Keratinocyte (primary cell): ENCODE measurements at regions not wholly inside any gene's neighbourhood (a gene's known extent, or its start where the extent isn't known, plus 50 kb on each side); places are given as distances from the start of the nearest gene placed in this dataset.

Source experiments
- DNase-seq: peaks from one replicate; pipeline ENCODE4 v3.0.0-alpha.2; 2011; ENCODE audit warnings: low read depth, missing footprints, low spot score
- FAIRE-seq: peaks from 2 replicates; lab custom pipeline; 2011; peaks lifted over from hg19 to GRCh38; lab: Jason Lieb, UNC
- H2AFZ ChIP-seq: 2 replicates; pipeline ENCODE4 v1.6.0; 2012; ENCODE audit warnings: low read length, control low read depth, inconsistent platforms; ENCODE audit not compliant: control insufficient read depth
- H3K27ac ChIP-seq: 2 replicates; pipeline ENCODE4 v1.5.1; 2011; ENCODE audit warnings: low read length; ENCODE audit not compliant: control insufficient read depth, insufficient read depth
- H3K27me3 ChIP-seq: 3 replicates; pipeline ENCODE4 v1.6.0; 2011; ENCODE audit warnings: low read length; ENCODE audit not compliant: control insufficient read depth, insufficient read depth; ENCODE audit errors: extremely low read depth
- H3K36me3 ChIP-seq, 2 experiments: 2 replicates in 1 of 2; 3 replicates in 1 of 2; pipeline ENCODE4 v1.5.1; 2011; ENCODE audit warnings: low read length in 2 of 2, mild to moderate bottlenecking in 1 of 2; ENCODE audit not compliant: control insufficient read depth in 2 of 2, insufficient read depth in 2 of 2; ENCODE audit errors: extremely low read depth in 1 of 2
- H3K4me1 ChIP-seq: 3 replicates; pipeline ENCODE4 v1.5.1; 2011; ENCODE audit warnings: low read length; ENCODE audit not compliant: control insufficient read depth, insufficient read depth; ENCODE audit errors: extremely low read depth
- H3K4me2 ChIP-seq: 3 replicates; pipeline ENCODE4 v1.6.0; 2011; ENCODE audit warnings: low read depth, low read length; ENCODE audit not compliant: control insufficient read depth, insufficient read depth; ENCODE audit errors: extremely low read depth
- H3K4me3 ChIP-seq, 3 experiments: fragments of 200-600 bp in 1 of 3; sonication (generic) in 1 of 3; 2 replicates in 2 of 3; 3 replicates in 1 of 3; pipeline ENCODE4 v1.5.1; 2011 to 2016; ENCODE audit warnings: low read length in 3 of 3, mild to moderate bottlenecking in 3 of 3, control low read depth in 2 of 3, inconsistent platforms in 1 of 3, low read depth in 1 of 3, mixed read lengths in 1 of 3, mixed run types in 1 of 3, moderate library complexity in 1 of 3; ENCODE audit not compliant: control insufficient read depth in 2 of 3, insufficient read depth in 2 of 3; ENCODE audit errors: extremely low read depth in 1 of 3
- H3K79me2 ChIP-seq: 2 replicates; pipeline ENCODE4 v1.6.0; 2012; ENCODE audit warnings: low read length; ENCODE audit not compliant: control insufficient read depth, insufficient read depth
- H3K9ac ChIP-seq: 3 replicates; pipeline ENCODE4 v1.6.0; 2011; ENCODE audit warnings: low read length; ENCODE audit not compliant: control insufficient read depth, insufficient read depth; ENCODE audit errors: extremely low read depth
- H3K9me1 ChIP-seq: 3 replicates; pipeline ENCODE4 v1.6.0; 2011; ENCODE audit warnings: low read length; ENCODE audit not compliant: control insufficient read depth, insufficient read depth; ENCODE audit errors: extremely low read depth
- H3K9me3 ChIP-seq: 2 replicates; pipeline ENCODE4 v1.5.1; 2012; ENCODE audit warnings: low read depth, low read length; ENCODE audit not compliant: control insufficient read depth
- H4K20me1 ChIP-seq: 3 replicates; pipeline ENCODE4 v1.6.0; 2011; ENCODE audit warnings: low read length; ENCODE audit not compliant: control insufficient read depth, insufficient read depth; ENCODE audit errors: extremely low read depth
- CTCF ChIP-seq, 3 experiments: IDR thresholded peaks in 1 of 3; conservative IDR thresholded peaks in 1 of 3; optimal IDR thresholded peaks in 1 of 3; 2 replicates in 2 of 3; 3 replicates in 1 of 3; pipeline versions ENCODE3 to v1.5.1; 2011; ENCODE audit warnings: low read length in 3 of 3, mild to moderate bottlenecking in 3 of 3, moderate library complexity in 2 of 3, control low read depth in 1 of 3, inconsistent platforms in 1 of 3; ENCODE audit not compliant: insufficient read depth in 2 of 3; ENCODE audit errors: extremely low read depth in 1 of 3
- EZH2 ChIP-seq: IDR thresholded peaks from one replicate; pipeline ENCODE4 v1.6.1; 2012; ENCODE audit warnings: inconsistent platforms, mild to moderate bottlenecking, low read length, moderate library complexity
- dilution Hi-C: fragments of 300-500 bp; cut with MboI; formaldehyde crosslinking; loops from one replicate; pipeline ENCODE4 v1.7.0; 2020; ENCODE audit warnings: low sequenced_read_pairs; ENCODE audit not compliant: extremely low pct_ligation_motif_present

GRCh38 chr2:191574232-191574631 lies 103.7 kb upstream of the NABP1 start:
- Histone ChIP-seq H2AFZ (peak overlapping the region; percentile 63), H3K9me1 (no peaks in the 10 kb centered on the region), H3K79me2 (no peaks in the 10 kb centered on the region), H3K4me3 (no peak overlapping the region), H3K9ac (no peak overlapping the region), H3K4me1 (peaks cover 14% of the 10 kb centered on the region), H3K36me3 (no peaks in the 10 kb centered on the region), H3K27ac (no peak overlapping the region), H3K27me3 (no peaks in the 10 kb centered on the region), H3K9me3 (no peaks in the 10 kb centered on the region), H4K20me1 (no peaks in the 10 kb centered on the region), H3K4me2 (peak overlapping the region; percentile 0)
- peak; percentile 71 for FAIRE-seq
- DNase-seq: no peak
- dilution Hi-C loops: loop anchor here (25.0 kb wide), 1 partner anchor 238 kb away; no protein-coding TSS in a partner anchor
- TF ChIP-seq CTCF (optimal IDR thresholded peaks at IDR 0.05 in 1 of 3, IDR thresholded peaks at IDR 0.05 in 1 of 3, conservative IDR thresholded peaks at IDR 0.05 in 1 of 3; ENCODE audit: extremely low read depth in 1 of 3, insufficient read depth in 2 of 3, low read length in 3 of 3): no peak
- no peak for TF ChIP-seq EZH2

DNA sequence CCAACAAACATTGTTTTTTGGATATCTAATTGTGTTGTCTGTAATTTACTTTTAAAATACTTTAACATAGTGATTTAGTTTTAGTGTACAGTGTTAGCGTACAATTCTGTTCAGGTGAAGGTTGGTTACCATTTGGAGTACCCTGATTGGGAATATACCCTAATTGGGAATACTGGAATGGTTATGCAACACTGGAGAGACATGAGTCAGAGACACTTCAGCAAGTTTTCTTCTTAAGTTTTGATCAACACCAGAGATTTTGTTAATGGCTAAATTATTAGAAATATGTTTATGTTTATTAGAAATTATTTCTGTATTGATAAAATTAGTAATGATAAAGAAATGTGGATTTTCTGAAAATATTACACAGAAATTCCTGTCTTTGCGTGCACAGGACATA lies 100.3 kb upstream of the NABP1 start:
- peaks cover 17% of the 10 kb centered on the region for H3K4me1 ChIP-seq
- H3K4me2 ChIP-seq: no peak overlapping the region
- no peaks in the 10 kb centered on the region for H3K36me3 ChIP-seq
- H3K4me3 ChIP-seq: no peak overlapping the region
- H4K20me1 ChIP-seq: no peaks in the 10 kb centered on the region
- H3K9me3 ChIP-seq: no peaks in the 10 kb centered on the region
- FAIRE-seq (no peak), DNase-seq (no peak)
- no peak for TF ChIP-seq CTCF (optimal IDR thresholded peaks at IDR 0.05 in 1 of 3, IDR thresholded peaks at IDR 0.05 in 1 of 3, conservative IDR thresholded peaks at IDR 0.05 in 1 of 3; ENCODE audit: extremely low read depth in 1 of 3, insufficient read depth in 2 of 3, low read length in 3 of 3)
- no peak for TF ChIP-seq EZH2
- no peaks in the 10 kb centered on the region for H3K9me1 ChIP-seq
- no peak overlapping the region for H3K9ac ChIP-seq
- no peak overlapping the region for H3K27ac ChIP-seq
- dilution Hi-C loops: no loop called here
- no peaks in the 10 kb centered on the region for H3K79me2 ChIP-seq
- H2AFZ ChIP-seq: no peak overlapping the region
- H3K27me3 ChIP-seq: no peaks in the 10 kb centered on the region
